ENCODE measurements at regions not wholly inside any gene's neighbourhood (a gene's known extent, or its start where the extent isn't known, plus 50 kb on each side); places are given as distances from the start of the nearest gene placed in this dataset.

DNA sequence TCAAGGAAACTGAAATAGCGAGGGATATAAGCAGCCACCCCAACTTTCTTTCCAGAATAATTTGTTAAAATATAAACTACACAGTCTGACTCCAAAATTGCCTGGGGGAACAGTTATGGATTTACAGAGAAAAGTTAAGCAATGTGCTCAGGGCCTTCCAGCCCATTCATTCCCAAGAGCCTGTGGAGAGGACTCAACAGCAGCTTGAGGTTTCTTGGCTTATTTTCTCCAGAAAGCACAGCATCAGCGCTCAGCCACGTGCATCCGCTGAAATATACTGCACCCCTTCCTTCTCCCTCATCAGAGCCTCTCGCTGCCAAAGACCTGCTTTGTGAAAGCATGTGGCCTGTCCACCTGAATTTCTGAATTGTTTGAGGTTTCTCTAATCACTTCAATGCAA, 375.2 kb upstream of the VWC2 start:
- Mint-ChIP-seq H3K4me3 (no peak overlapping the region), H3K9me3 (peaks cover 4% of the 10 kb centered on the region), H3K36me3 (ENCODE audit: low read depth) (no peaks in the 10 kb centered on the region), H3K4me1 (ENCODE audit: low read depth) (no peaks in the 10 kb centered on the region), H3K27ac (no peak overlapping the region), H3K27me3 (no peaks in the 10 kb centered on the region)
- ChIA-PET CTCF (no interaction called here), POLR2A (no interaction called here)
- ATAC-seq (ENCODE audit: poor library complexity) (no peak), DNase-seq (no peak)
- Histone ChIP-seq H3K4me1 (ENCODE audit: insufficient read depth, low read length) (no peaks in the 10 kb centered on the region), H3K27me3 (ENCODE audit: control insufficient read depth in 1 of 2, insufficient read depth in 2 of 2, low read length in 2 of 2) (no peaks in the 10 kb centered on the region), H3K9me3 (ENCODE audit: control insufficient read depth in 1 of 2, insufficient read depth in 1 of 2, low read length in 2 of 2) (no peaks in the 10 kb centered on the region), H3K36me3 (ENCODE audit: insufficient read depth, low read length) (no peaks in the 10 kb centered on the region), H3K27ac (ENCODE audit: low read depth in 1 of 2, low read length in 2 of 2) (no peak overlapping the region), H3K4me3 (ENCODE audit: low read length) (no peak overlapping the region)
- TF ChIP-seq CTCF (IDR thresholded peaks at IDR 0.05): no peak
- intact Hi-C loops (cut with DNase I, micrococcal nuclease): no loop called here

- H3K4me1 Mint-ChIP-seq (ENCODE audit: low read depth): no peaks in the 10 kb centered on the region
- no peaks in the 10 kb centered on the region for H3K36me3 Mint-ChIP-seq (ENCODE audit: low read depth)
- peaks cover 4% of the 10 kb centered on the region for H3K9me3 Mint-ChIP-seq
- H3K27ac ChIP-seq (ENCODE audit: low read depth in 1 of 2, low read length in 2 of 2): no peak overlapping the region
- no peaks in the 10 kb centered on the region for H3K4me1 ChIP-seq (ENCODE audit: insufficient read depth, low read length)
- H3K4me3 Mint-ChIP-seq: no peak overlapping the region
- H3K9me3 ChIP-seq (ENCODE audit: control insufficient read depth in 1 of 2, insufficient read depth in 1 of 2, low read length in 2 of 2): peaks cover 0 to under 1% of the 10 kb centered on the region in 2 experiments
- TF ChIP-seq CTCF (IDR thresholded peaks at IDR 0.05): no peak
- no peaks in the 10 kb centered on the region for H3K27me3 Mint-ChIP-seq
- no peak overlapping the region for H3K4me3 ChIP-seq (ENCODE audit: low read length)
- POLR2A ChIA-PET: no interaction called here
- no peaks in the 10 kb centered on the region for H3K27me3 ChIP-seq (ENCODE audit: control insufficient read depth in 1 of 2, insufficient read depth in 2 of 2, low read length in 2 of 2)
- H3K27ac Mint-ChIP-seq: no peak overlapping the region
- intact Hi-C loops (cut with DNase I, micrococcal nuclease): no loop called here
- no peak for ATAC-seq (ENCODE audit: poor library complexity)
- CTCF ChIA-PET: no interaction called here
- no peaks in the 10 kb centered on the region for H3K36me3 ChIP-seq (ENCODE audit: insufficient read depth, low read length)
- DNase-seq: no peak
Observed at GRCh38 chr7:49398746-49399145, 374.7 kb upstream of the VWC2 start.

GRCh38 chr7:49400891-49401550, 372.4 kb upstream of the VWC2 start:
- TF ChIP-seq CTCF (IDR thresholded peaks at IDR 0.05): no peak
- CTCF ChIA-PET: no interaction called here

More at GRCh38 chr7:49400891-49401550, 372.4 kb upstream of the VWC2 start:
- Histone ChIP-seq H3K27me3 (ENCODE audit: control insufficient read depth in 1 of 2, insufficient read depth in 2 of 2, low read length in 2 of 2) (no peaks in the 10 kb centered on the region), H3K9me3 (ENCODE audit: control insufficient read depth in 1 of 2, insufficient read depth in 1 of 2, low read length in 2 of 2) (peaks cover 0 to 3% of the 10 kb centered on the region in 2 experiments), H3K27ac (ENCODE audit: low read depth in 1 of 2, low read length in 2 of 2) (no peak overlapping the region), H3K36me3 (ENCODE audit: insufficient read depth, low read length) (no peaks in the 10 kb centered on the region), H3K4me3 (ENCODE audit: low read length) (no peak overlapping the region), H3K4me1 (ENCODE audit: insufficient read depth, low read length) (no peaks in the 10 kb centered on the region)
- POLR2A ChIA-PET: no interaction called here
- H3K27me3 Mint-ChIP-seq: no peaks in the 10 kb centered on the region
- no peak for DNase-seq
- H3K36me3 Mint-ChIP-seq (ENCODE audit: low read depth): no peaks in the 10 kb centered on the region
- peaks cover 4% of the 10 kb centered on the region for H3K9me3 Mint-ChIP-seq
- no peak for ATAC-seq (ENCODE audit: poor library complexity)
- H3K4me3 Mint-ChIP-seq: no peak overlapping the region
- no peaks in the 10 kb centered on the region for H3K4me1 Mint-ChIP-seq (ENCODE audit: low read depth)
- intact Hi-C loops (cut with DNase I, micrococcal nuclease): no loop called here
- H3K27ac Mint-ChIP-seq: no peak overlapping the region
